Astrocyte (in vitro differentiated cells and primary cell): ENCODE measurements at regions not wholly inside any gene's neighbourhood (a gene's known extent, or its start where the extent isn't known, plus 50 kb on each side); places are given as distances from the start of the nearest gene placed in this dataset.

Experiments
- EZH2 ChIP-seq: IDR thresholded peaks from 2 replicates; pipeline ENCODE4 v1.6.1; 2012; ENCODE audit warnings: mild to moderate bottlenecking, low read length, inconsistent platforms; ENCODE audit not compliant: insufficient read depth
- TF ChIP-seq, protein P1 (sequence below): IDR thresholded peaks from 2 replicates; pipeline ENCODE4 v1.5.1; 2011; ENCODE audit warnings: low read depth, mild to moderate bottlenecking, inconsistent platforms, low read length, moderate library complexity; ENCODE audit not compliant: insufficient read depth

DNA sequence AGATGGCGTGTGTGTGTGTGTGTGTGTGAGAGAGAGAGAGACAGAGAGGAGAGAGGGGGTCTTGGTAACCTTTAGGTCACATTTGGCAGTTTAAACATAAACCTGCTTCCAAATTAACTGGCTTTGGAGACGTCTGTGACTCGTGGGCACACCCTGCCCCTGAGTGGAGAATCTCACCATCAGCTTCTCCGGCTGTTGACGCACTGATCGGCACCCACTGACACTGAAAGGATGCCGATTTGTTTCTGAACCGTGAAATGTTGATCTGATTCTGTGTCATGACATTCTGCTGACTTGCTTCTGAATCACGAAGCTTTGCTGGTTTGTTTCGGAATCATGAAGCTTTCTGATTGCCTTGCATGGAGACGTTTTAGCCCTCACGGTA lies 114.7 kb downstream of the RTP5 start:
- TF ChIP-seq, protein P1, sequence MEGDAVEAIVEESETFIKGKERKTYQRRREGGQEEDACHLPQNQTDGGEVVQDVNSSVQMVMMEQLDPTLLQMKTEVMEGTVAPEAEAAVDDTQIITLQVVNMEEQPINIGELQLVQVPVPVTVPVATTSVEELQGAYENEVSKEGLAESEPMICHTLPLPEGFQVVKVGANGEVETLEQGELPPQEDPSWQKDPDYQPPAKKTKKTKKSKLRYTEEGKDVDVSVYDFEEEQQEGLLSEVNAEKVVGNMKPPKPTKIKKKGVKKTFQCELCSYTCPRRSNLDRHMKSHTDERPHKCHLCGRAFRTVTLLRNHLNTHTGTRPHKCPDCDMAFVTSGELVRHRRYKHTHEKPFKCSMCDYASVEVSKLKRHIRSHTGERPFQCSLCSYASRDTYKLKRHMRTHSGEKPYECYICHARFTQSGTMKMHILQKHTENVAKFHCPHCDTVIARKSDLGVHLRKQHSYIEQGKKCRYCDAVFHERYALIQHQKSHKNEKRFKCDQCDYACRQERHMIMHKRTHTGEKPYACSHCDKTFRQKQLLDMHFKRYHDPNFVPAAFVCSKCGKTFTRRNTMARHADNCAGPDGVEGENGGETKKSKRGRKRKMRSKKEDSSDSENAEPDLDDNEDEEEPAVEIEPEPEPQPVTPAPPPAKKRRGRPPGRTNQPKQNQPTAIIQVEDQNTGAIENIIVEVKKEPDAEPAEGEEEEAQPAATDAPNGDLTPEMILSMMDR = no peak
- TF ChIP-seq EZH2 = no peak
